ENCODE measurements at regions not wholly inside any gene's neighbourhood (a gene's known extent, or its start where the extent isn't known, plus 50 kb on each side); places are given as distances from the start of the nearest gene placed in this dataset.
A peak's percentile ranks its signal among the peaks of the same experiment; 100 is the strongest.

GRCh38 chr6:44708208-44708607, 320.7 kb downstream of the CDC5L start:
- no peak for TF ChIP-seq CTCF (IDR thresholded peaks at IDR 0.05; ENCODE audit: low read depth, low read length)
- no peak for DNase-seq (ENCODE audit: extremely low read depth, low read depth)

GRCh38 chr6:44712353-44713111, 325.0 kb downstream of the CDC5L start:
- no peak for TF ChIP-seq CTCF (IDR thresholded peaks at IDR 0.05; ENCODE audit: low read depth, low read length)

GRCh38 chr6:44715188-44715587, 327.7 kb downstream of the CDC5L start:
- TF ChIP-seq CTCF (IDR thresholded peaks at IDR 0.05; ENCODE audit: low read depth, low read length): no peak

More at GRCh38 chr6:44712353-44713111, 325.0 kb downstream of the CDC5L start:
- no peak for DNase-seq (ENCODE audit: extremely low read depth, low read depth)

GRCh38 chr6:44715925-44716324, 328.4 kb downstream of the CDC5L start:
- DNase-seq (ENCODE audit: extremely low read depth, low read depth): no peak

More at GRCh38 chr6:44715188-44715587, 327.7 kb downstream of the CDC5L start:
- peak; percentile 37 for DNase-seq (ENCODE audit: extremely low read depth, low read depth)

GRCh38 chr6:44717431-44717830, 329.9 kb downstream of the CDC5L start:
- no peak for DNase-seq (ENCODE audit: extremely low read depth, low read depth)
- no peak for TF ChIP-seq CTCF (IDR thresholded peaks at IDR 0.05; ENCODE audit: low read depth, low read length)

More at GRCh38 chr6:44715925-44716324, 328.4 kb downstream of the CDC5L start:
- TF ChIP-seq CTCF (IDR thresholded peaks at IDR 0.05; ENCODE audit: low read depth, low read length): no peak

- no peak for TF ChIP-seq CTCF (IDR thresholded peaks at IDR 0.05; ENCODE audit: low read depth, low read length)
- no peak for DNase-seq (ENCODE audit: extremely low read depth, low read depth)
Observed at GRCh38 chr6:44721954-44722578, 334.6 kb downstream of the CDC5L start.

GRCh38 chr6:44722736-44723135, 335.2 kb downstream of the CDC5L start:
- TF ChIP-seq CTCF (IDR thresholded peaks at IDR 0.05; ENCODE audit: low read depth, low read length): no peak
- DNase-seq (ENCODE audit: extremely low read depth, low read depth): no peak
